ENCODE measurements at regions not wholly inside any gene's neighbourhood (a gene's known extent, or its start where the extent isn't known, plus 50 kb on each side); places are given as distances from the start of the nearest gene placed in this dataset.

- H3K18ac ChIP-seq (ENCODE audit: low read length) = no peak overlapping the region
- no peak overlapping the region for H2AK5ac ChIP-seq (ENCODE audit: low read length)
- no peak overlapping the region for H3K4ac ChIP-seq (ENCODE audit: low read depth, low read length)
- no peak for DNase-seq
- no peak overlapping the region for H3K27ac ChIP-seq (ENCODE audit: low read depth, low read length)
- no peaks in the 10 kb centered on the region for H3K9me3 ChIP-seq (ENCODE audit: insufficient read depth, low read depth, low read length)
- no peak overlapping the region for H4K8ac ChIP-seq (ENCODE audit: low read depth, low read length)
- H3K4me1 ChIP-seq (ENCODE audit: control insufficient read depth in 1 of 2, insufficient read depth in 2 of 2, low read length in 2 of 2) = no peaks in the 10 kb centered on the region
- H3K4me3 ChIP-seq (ENCODE audit: low read depth, low read length) = no peak overlapping the region
- H3K36me3 ChIP-seq (ENCODE audit: control insufficient read depth in 1 of 2, insufficient read depth in 2 of 2, low read length in 2 of 2) = no peaks in the 10 kb centered on the region
- no CpG with 5 or more reads among the region's 4 CpGs for WGBS (ENCODE audit: extremely low coverage, insufficient coverage, insufficient read length)
- no peak overlapping the region for H2BK5ac ChIP-seq (ENCODE audit: low read depth, low read length, poor library complexity)
- no peak overlapping the region for H3K23ac ChIP-seq (ENCODE audit: low read length)
- no peaks in the 10 kb centered on the region for H3K79me2 ChIP-seq (ENCODE audit: control insufficient read depth, insufficient read depth, low read length, poor library complexity)
- H2BK120ac ChIP-seq (ENCODE audit: insufficient read depth, low read length, poor library complexity) = no peak overlapping the region
- H3K4me2 ChIP-seq (ENCODE audit: low read length) = no peak overlapping the region
- H4K91ac ChIP-seq (ENCODE audit: low read depth, low read length) = no peak overlapping the region
- H3K79me1 ChIP-seq (ENCODE audit: low read length) = no peaks in the 10 kb centered on the region
- H3K14ac ChIP-seq (ENCODE audit: low read length) = no peak overlapping the region
- no peak overlapping the region for H2BK12ac ChIP-seq (ENCODE audit: low read length)
- no peak overlapping the region for H3K9ac ChIP-seq (ENCODE audit: low read length)
- no peak overlapping the region for H2AFZ ChIP-seq (ENCODE audit: insufficient read depth, low read length, poor library complexity)
- H3K27me3 ChIP-seq (ENCODE audit: insufficient read depth, low read length) = no peaks in the 10 kb centered on the region
- H4K12ac ChIP-seq (ENCODE audit: low read depth, low read length) = no peak overlapping the region
Observed at GRCh38 chr5:167351316-167351715, 940.1 kb upstream of the WWC1 start.

DNA sequence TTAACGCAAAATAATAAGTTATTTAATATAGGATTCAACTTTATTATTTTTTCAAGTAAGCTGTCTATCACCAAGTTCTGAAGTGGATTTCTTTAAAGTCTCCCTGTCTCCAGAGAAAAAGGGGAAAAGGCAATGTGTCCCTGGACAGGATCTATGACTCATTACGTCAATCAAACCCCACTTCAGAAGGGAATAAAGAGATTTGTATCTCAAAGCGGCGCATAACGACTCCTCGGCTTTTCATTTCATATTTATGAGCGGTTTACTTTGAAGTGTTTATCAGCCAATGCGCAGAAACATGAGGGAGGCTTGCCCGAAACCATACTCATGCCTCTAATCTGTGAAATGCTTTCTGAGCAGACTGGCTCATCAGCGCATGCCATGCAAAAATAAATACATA lies 938.6 kb upstream of the WWC1 start:
- no peak overlapping the region for H2BK12ac ChIP-seq (ENCODE audit: low read length)
- no peak overlapping the region for H3K4me3 ChIP-seq (ENCODE audit: low read depth, low read length)
- H3K27ac ChIP-seq (ENCODE audit: low read depth, low read length) = no peak overlapping the region
- H4K8ac ChIP-seq (ENCODE audit: low read depth, low read length) = no peak overlapping the region
- no peak for DNase-seq
- no peak overlapping the region for H4K12ac ChIP-seq (ENCODE audit: low read depth, low read length)
- H4K91ac ChIP-seq (ENCODE audit: low read depth, low read length) = no peak overlapping the region
- H3K79me1 ChIP-seq (ENCODE audit: low read length) = no peaks in the 10 kb centered on the region
- H2BK5ac ChIP-seq (ENCODE audit: low read depth, low read length, poor library complexity) = no peak overlapping the region
- H3K9ac ChIP-seq (ENCODE audit: low read length) = no peak overlapping the region
- H3K27me3 ChIP-seq (ENCODE audit: insufficient read depth, low read length) = no peaks in the 10 kb centered on the region
- H3K9me3 ChIP-seq (ENCODE audit: insufficient read depth, low read depth, low read length) = no peaks in the 10 kb centered on the region
- no peaks in the 10 kb centered on the region for H3K36me3 ChIP-seq (ENCODE audit: control insufficient read depth in 1 of 2, insufficient read depth in 2 of 2, low read length in 2 of 2)
- no peaks in the 10 kb centered on the region for H3K4me1 ChIP-seq (ENCODE audit: control insufficient read depth in 1 of 2, insufficient read depth in 2 of 2, low read length in 2 of 2)
- WGBS (ENCODE audit: extremely low coverage, insufficient coverage, insufficient read length) = no CpG with 5 or more reads among the region's 10 CpGs
- H2BK120ac ChIP-seq (ENCODE audit: insufficient read depth, low read length, poor library complexity) = no peak overlapping the region
- H3K23ac ChIP-seq (ENCODE audit: low read length) = no peak overlapping the region
- no peak overlapping the region for H3K18ac ChIP-seq (ENCODE audit: low read length)
- H3K4me2 ChIP-seq (ENCODE audit: low read length) = no peak overlapping the region
- no peak overlapping the region for H2AFZ ChIP-seq (ENCODE audit: insufficient read depth, low read length, poor library complexity)
- no peak overlapping the region for H3K14ac ChIP-seq (ENCODE audit: low read length)
- no peak overlapping the region for H3K4ac ChIP-seq (ENCODE audit: low read depth, low read length)
- H3K79me2 ChIP-seq (ENCODE audit: control insufficient read depth, insufficient read depth, low read length, poor library complexity) = no peaks in the 10 kb centered on the region
- no peak overlapping the region for H2AK5ac ChIP-seq (ENCODE audit: low read length)

DNA sequence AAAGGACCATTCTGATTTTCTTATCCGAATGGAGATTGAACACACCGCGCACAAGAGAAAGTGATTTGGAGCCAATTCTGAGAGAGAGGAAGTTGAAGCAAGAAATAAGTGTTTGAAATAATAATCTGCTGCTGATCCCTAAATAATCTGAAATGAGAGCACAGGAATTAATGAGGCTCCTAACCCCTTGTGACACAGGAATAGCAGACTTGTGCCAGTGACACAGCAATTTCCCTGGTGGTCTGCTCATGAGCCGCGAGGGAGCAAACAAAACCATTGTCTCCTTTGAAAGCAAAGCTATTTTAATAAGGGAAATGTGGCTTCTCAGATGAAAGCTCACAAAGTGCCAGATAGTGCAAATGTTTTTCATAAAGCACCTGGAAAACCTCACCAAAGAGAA lies 936.1 kb upstream of the WWC1 start:
- Histone ChIP-seq H3K4me2 (ENCODE audit: low read length) (no peak overlapping the region), H3K27me3 (ENCODE audit: insufficient read depth, low read length) (no peaks in the 10 kb centered on the region), H4K12ac (ENCODE audit: low read depth, low read length) (no peak overlapping the region), H3K18ac (ENCODE audit: low read length) (no peak overlapping the region), H3K23ac (ENCODE audit: low read length) (no peak overlapping the region), H2AFZ (ENCODE audit: insufficient read depth, low read length, poor library complexity) (no peak overlapping the region), H4K91ac (ENCODE audit: low read depth, low read length) (no peak overlapping the region), H3K4me3 (ENCODE audit: low read depth, low read length) (no peak overlapping the region), H4K8ac (ENCODE audit: low read depth, low read length) (no peak overlapping the region), H3K9ac (ENCODE audit: low read length) (no peak overlapping the region), H3K4ac (ENCODE audit: low read depth, low read length) (no peak overlapping the region), H3K36me3 (ENCODE audit: control insufficient read depth in 1 of 2, insufficient read depth in 2 of 2, low read length in 2 of 2) (no peaks in the 10 kb centered on the region), H2BK12ac (ENCODE audit: low read length) (no peak overlapping the region), H3K14ac (ENCODE audit: low read length) (no peak overlapping the region), H3K79me2 (ENCODE audit: control insufficient read depth, insufficient read depth, low read length, poor library complexity) (no peaks in the 10 kb centered on the region), H2BK120ac (ENCODE audit: insufficient read depth, low read length, poor library complexity) (no peak overlapping the region), H2AK5ac (ENCODE audit: low read length) (no peak overlapping the region), H3K4me1 (ENCODE audit: control insufficient read depth in 1 of 2, insufficient read depth in 2 of 2, low read length in 2 of 2) (no peaks in the 10 kb centered on the region), H3K79me1 (ENCODE audit: low read length) (no peaks in the 10 kb centered on the region), H3K27ac (ENCODE audit: low read depth, low read length) (no peak overlapping the region), H2BK5ac (ENCODE audit: low read depth, low read length, poor library complexity) (no peak overlapping the region), H3K9me3 (ENCODE audit: insufficient read depth, low read depth, low read length) (no peaks in the 10 kb centered on the region)
- no peak for DNase-seq
- no CpG with 5 or more reads among the region's 5 CpGs for WGBS (ENCODE audit: extremely low coverage, insufficient coverage, insufficient read length)

DNA sequence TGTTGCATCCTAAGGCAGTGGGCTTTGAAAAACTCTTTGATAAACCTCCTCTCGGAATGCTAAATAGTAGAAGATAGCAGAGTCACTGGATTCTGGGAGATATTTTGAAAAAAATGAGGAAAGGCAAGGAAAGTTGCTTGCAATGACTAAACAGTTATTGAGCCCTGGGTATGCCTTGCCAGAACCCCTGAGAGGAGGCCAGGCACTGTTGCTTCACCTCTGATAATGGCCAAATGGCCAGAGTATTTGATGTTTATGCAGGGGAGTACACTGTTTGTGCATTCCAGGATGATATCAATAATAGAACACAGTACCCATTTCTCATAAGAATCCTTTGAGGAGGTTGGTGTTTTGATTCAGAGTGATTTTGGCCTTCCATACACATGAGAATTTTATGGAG lies 935.1 kb upstream of the WWC1 start:
- H2BK12ac ChIP-seq (ENCODE audit: low read length) = no peak overlapping the region
- no peak overlapping the region for H3K14ac ChIP-seq (ENCODE audit: low read length)
- WGBS (ENCODE audit: extremely low coverage, insufficient coverage, insufficient read length) = no CpG with 5 or more reads among the region's 1 CpG
- H3K27ac ChIP-seq (ENCODE audit: low read depth, low read length) = no peak overlapping the region
- no peak overlapping the region for H3K23ac ChIP-seq (ENCODE audit: low read length)
- no peaks in the 10 kb centered on the region for H3K79me1 ChIP-seq (ENCODE audit: low read length)
- no peaks in the 10 kb centered on the region for H3K9me3 ChIP-seq (ENCODE audit: insufficient read depth, low read depth, low read length)
- no peak overlapping the region for H2BK5ac ChIP-seq (ENCODE audit: low read depth, low read length, poor library complexity)
- H4K12ac ChIP-seq (ENCODE audit: low read depth, low read length) = no peak overlapping the region
- no peaks in the 10 kb centered on the region for H3K4me1 ChIP-seq (ENCODE audit: control insufficient read depth in 1 of 2, insufficient read depth in 2 of 2, low read length in 2 of 2)
- H3K4ac ChIP-seq (ENCODE audit: low read depth, low read length) = no peak overlapping the region
- DNase-seq = no peak
- no peaks in the 10 kb centered on the region for H3K79me2 ChIP-seq (ENCODE audit: control insufficient read depth, insufficient read depth, low read length, poor library complexity)
- H2AFZ ChIP-seq (ENCODE audit: insufficient read depth, low read length, poor library complexity) = no peak overlapping the region
- H4K8ac ChIP-seq (ENCODE audit: low read depth, low read length) = no peak overlapping the region
- H3K18ac ChIP-seq (ENCODE audit: low read length) = no peak overlapping the region
- no peak overlapping the region for H3K9ac ChIP-seq (ENCODE audit: low read length)
- H3K27me3 ChIP-seq (ENCODE audit: insufficient read depth, low read length) = no peaks in the 10 kb centered on the region
- no peak overlapping the region for H3K4me3 ChIP-seq (ENCODE audit: low read depth, low read length)
- no peak overlapping the region for H4K91ac ChIP-seq (ENCODE audit: low read depth, low read length)
- H2AK5ac ChIP-seq (ENCODE audit: low read length) = no peak overlapping the region
- H3K36me3 ChIP-seq (ENCODE audit: control insufficient read depth in 1 of 2, insufficient read depth in 2 of 2, low read length in 2 of 2) = no peaks in the 10 kb centered on the region
- no peak overlapping the region for H3K4me2 ChIP-seq (ENCODE audit: low read length)
- no peak overlapping the region for H2BK120ac ChIP-seq (ENCODE audit: insufficient read depth, low read length, poor library complexity)

All from trophoblast cell (in vitro differentiated cells and primary cell).